Esophagus squamous epithelium (tissue), 4 donors: ENCODE measurements at regions not wholly inside any gene's neighbourhood (a gene's known extent, or its start where the extent isn't known, plus 50 kb on each side); places are given as distances from the start of the nearest gene placed in this dataset.
"Not testable (repeated sequence)": the region's sequence is repeated elsewhere in the genome, so short reads cannot be mapped to it uniquely, and the experiment has no call there.

Source experiments
- POLR2A ChIP-seq, 4 donors: fragments of 450-650 bp; IDR thresholded peaks; one replicate each; pipeline ENCODE4 v1.6.1; 2017; ENCODE audit warnings: antibody characterized with exemption in 4 of 4, mild to moderate bottlenecking in 4 of 4, moderate library complexity in 3 of 4
- TF ChIP-seq, protein P1 (sequence below), 6 experiments: fragments of 450-650 bp in 4 of 6; fragments of 200-600 bp in 2 of 6; sonication (generic) in 2 of 6; IDR thresholded peaks; one replicate each; pipeline ENCODE4 v1.5.1; 2016 to 2019; ENCODE audit warnings: antibody characterized with exemption in 6 of 6, mild to moderate bottlenecking in 4 of 6, moderate library complexity in 4 of 6

DNA sequence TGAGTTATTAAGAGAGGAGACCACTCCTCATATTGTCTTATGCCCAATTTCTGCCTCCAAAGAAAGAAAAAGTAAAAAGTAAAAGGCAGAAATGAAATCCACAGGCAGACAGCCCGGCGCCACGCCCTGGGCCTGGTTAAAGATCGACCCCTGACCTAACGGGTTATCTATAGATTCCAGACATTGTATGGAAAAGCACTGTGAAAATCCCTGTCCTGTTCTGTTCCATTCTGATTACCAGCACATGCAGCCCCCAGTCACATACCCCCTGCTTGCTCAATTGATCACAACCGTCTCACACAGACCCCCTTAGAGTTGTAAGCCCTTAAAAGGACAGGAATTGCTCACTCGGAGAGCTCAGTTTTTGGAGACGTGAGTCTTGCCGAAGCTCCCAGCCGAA is 1086.6 kb upstream of the INTU start:
- TF ChIP-seq, protein P1, sequence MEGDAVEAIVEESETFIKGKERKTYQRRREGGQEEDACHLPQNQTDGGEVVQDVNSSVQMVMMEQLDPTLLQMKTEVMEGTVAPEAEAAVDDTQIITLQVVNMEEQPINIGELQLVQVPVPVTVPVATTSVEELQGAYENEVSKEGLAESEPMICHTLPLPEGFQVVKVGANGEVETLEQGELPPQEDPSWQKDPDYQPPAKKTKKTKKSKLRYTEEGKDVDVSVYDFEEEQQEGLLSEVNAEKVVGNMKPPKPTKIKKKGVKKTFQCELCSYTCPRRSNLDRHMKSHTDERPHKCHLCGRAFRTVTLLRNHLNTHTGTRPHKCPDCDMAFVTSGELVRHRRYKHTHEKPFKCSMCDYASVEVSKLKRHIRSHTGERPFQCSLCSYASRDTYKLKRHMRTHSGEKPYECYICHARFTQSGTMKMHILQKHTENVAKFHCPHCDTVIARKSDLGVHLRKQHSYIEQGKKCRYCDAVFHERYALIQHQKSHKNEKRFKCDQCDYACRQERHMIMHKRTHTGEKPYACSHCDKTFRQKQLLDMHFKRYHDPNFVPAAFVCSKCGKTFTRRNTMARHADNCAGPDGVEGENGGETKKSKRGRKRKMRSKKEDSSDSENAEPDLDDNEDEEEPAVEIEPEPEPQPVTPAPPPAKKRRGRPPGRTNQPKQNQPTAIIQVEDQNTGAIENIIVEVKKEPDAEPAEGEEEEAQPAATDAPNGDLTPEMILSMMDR (IDR thresholded peaks at IDR 0.05), result not testable (repeated sequence)
- TF ChIP-seq POLR2A (IDR thresholded peaks at IDR 0.05), result not testable (repeated sequence)
